Upper lobe of left lung (tissue), 6 donors: ENCODE measurements at regions not wholly inside any gene's neighbourhood (a gene's known extent, or its start where the extent isn't known, plus 50 kb on each side); places are given as distances from the start of the nearest gene placed in this dataset.

Source experiments
- ATAC-seq, 2 donors: fragments of 200-7000 bp; cut with Tn5 transposase; one replicate each; pipeline ENCODE4 v1.9.1; 2022; ENCODE audit warnings: mild to moderate bottlenecking in 2 of 2, moderate library complexity in 2 of 2; ENCODE audit not compliant: low FRiP score in 2 of 2
- DNase-seq, 2 donors: peaks; one replicate each; pipeline ENCODE4 v3.0.0-alpha.2; 2019 to 2020
- H3K27ac ChIP-seq, 4 donors: fragments of 200-600 bp; sonication (generic); one replicate each; pipeline ENCODE4 v1.5.1; 2016 to 2019
- H3K27me3 ChIP-seq, 4 donors: fragments of 200-600 bp; sonication (generic); one replicate each; pipeline ENCODE4 v1.5.1; 2017 to 2019
- H3K36me3 ChIP-seq, 4 donors: fragments of 200-600 bp; sonication (generic); one replicate each; pipeline ENCODE4 v1.5.1; 2016 to 2019
- H3K4me1 ChIP-seq, 4 donors: fragments of 200-600 bp; sonication (generic); one replicate each; pipeline ENCODE4 v1.5.1; 2018 to 2019
- H3K4me3 ChIP-seq, 4 donors: fragments of 200-600 bp; sonication (generic); one replicate each; pipeline ENCODE4 v1.5.1; 2017 to 2019; ENCODE audit warnings: mild to moderate bottlenecking in 2 of 4, moderate library complexity in 1 of 4
- H3K9me3 ChIP-seq, 4 donors: fragments of 200-600 bp; sonication (generic); one replicate each; pipeline ENCODE4 v1.5.1; 2018 to 2019
- CTCF ChIP-seq, 6 experiments: fragments of 450-650 bp in 4 of 6; fragments of 200-600 bp in 2 of 6; sonication (generic) in 2 of 6; IDR thresholded peaks; one replicate each; pipeline ENCODE4 v1.5.1; 2016 to 2019; ENCODE audit warnings: antibody characterized with exemption in 6 of 6
- EP300 ChIP-seq, 4 donors: sonication (generic); formaldehyde crosslinking; IDR thresholded peaks; one replicate each; pipeline ENCODE4 v1.5.1; 2017; ENCODE audit warnings: antibody characterized with exemption in 4 of 4, control low read depth in 2 of 4
- POLR2A ChIP-seq, 4 donors: fragments of 450-650 bp; IDR thresholded peaks; one replicate each; pipeline ENCODE4 v1.5.1; 2016 to 2017; ENCODE audit warnings: antibody characterized with exemption in 4 of 4, mild to moderate bottlenecking in 2 of 4
- POLR2AphosphoS5 ChIP-seq, 2 donors: sonication (generic); formaldehyde crosslinking; IDR thresholded peaks; one replicate each; pipeline ENCODE4 v1.5.1; 2017; ENCODE audit warnings: antibody characterized with exemption in 2 of 2
- WGBS, 2 donors: methylation state at CpG; one replicate each; pipeline ENCODE4 v1.1.5; 2017 to 2018; 5-methylcytosine and 5-hydroxymethylcytosine counted together
- donor health status: DM: no; HTN: no; CAD: no; lungs with moderate emphysema.
- donor health status: DM: no; HTN: yes; CAD: no; lungs with severe emphysema.

- peaks cover 0 to 4% (median 1%) of the 10 kb centered on the region in 4 donors for H3K4me1 ChIP-seq
- H3K27ac ChIP-seq: no peak overlapping the region
- H3K4me3 ChIP-seq: no peak overlapping the region
- ATAC-seq (no peak), DNase-seq (no peak)
- H3K36me3 ChIP-seq: no peaks in the 10 kb centered on the region
- 84 to 87% methylated on average over 4 of the region's 4 CpGs for WGBS, 2 donors
- no peaks in the 10 kb centered on the region for H3K9me3 ChIP-seq
- no peaks in the 10 kb centered on the region for H3K27me3 ChIP-seq
- TF ChIP-seq CTCF (IDR thresholded peaks at IDR 0.05) (no peak), POLR2AphosphoS5 (IDR thresholded peaks at IDR 0.05) (no peak), EP300 (IDR thresholded peaks at IDR 0.05) (no peak), POLR2A (IDR thresholded peaks at IDR 0.05) (no peak)
These were observed 100.4 kb upstream of the BACH2 start for GRCh38 chr6:90397047-90397446.

- DNase-seq (peak in 1 of 2 donors; percentile 53), ATAC-seq (peak; percentile 74 to 91)
These were observed 96.7 kb upstream of the BACH2 start for GRCh38 chr6:90393232-90393884.

GRCh38 chr6:90390379-90390778 lies 93.7 kb upstream of the BACH2 start:
- TF ChIP-seq CTCF (IDR thresholded peaks at IDR 0.05) (no peak), EP300 (IDR thresholded peaks at IDR 0.05) (no peak), POLR2AphosphoS5 (IDR thresholded peaks at IDR 0.05) (no peak), POLR2A (IDR thresholded peaks at IDR 0.05) (no peak)
- peaks cover 0 to 4% (median 0%) of the 10 kb centered on the region in 4 donors for H3K4me1 ChIP-seq
- H3K27ac ChIP-seq: no peak overlapping the region
- H3K27me3 ChIP-seq: no peaks in the 10 kb centered on the region
- no peaks in the 10 kb centered on the region for H3K36me3 ChIP-seq
- no peak overlapping the region for H3K4me3 ChIP-seq
- H3K9me3 ChIP-seq: no peaks in the 10 kb centered on the region
- DNase-seq: no peak
- no peak for ATAC-seq

More at GRCh38 chr6:90393232-90393884, 96.7 kb upstream of the BACH2 start:
- Histone ChIP-seq H3K4me1 (peaks cover 0 to 4% (median 0%) of the 10 kb centered on the region in 4 donors), H3K4me3 (no peak overlapping the region), H3K27me3 (no peaks in the 10 kb centered on the region), H3K36me3 (no peaks in the 10 kb centered on the region), H3K9me3 (no peaks in the 10 kb centered on the region), H3K27ac (no peak overlapping the region)
- 26 to 33% methylated on average over 7 of the region's 7 CpGs for WGBS, 2 donors
- no peak for TF ChIP-seq POLR2A (IDR thresholded peaks at IDR 0.05)
- no peak for TF ChIP-seq POLR2AphosphoS5 (IDR thresholded peaks at IDR 0.05)
- TF ChIP-seq EP300 (IDR thresholded peaks at IDR 0.05): no peak
- TF ChIP-seq CTCF (IDR thresholded peaks at IDR 0.05): peak; percentile 39 to 74 (median 60)

GRCh38 chr6:90388395-90388794 lies 91.8 kb upstream of the BACH2 start:
- Histone ChIP-seq H3K4me1 (peaks cover 0 to 3% (median 0%) of the 10 kb centered on the region in 4 donors), H3K4me3 (no peak overlapping the region), H3K27me3 (no peaks in the 10 kb centered on the region), H3K27ac (no peak overlapping the region), H3K9me3 (no peaks in the 10 kb centered on the region), H3K36me3 (no peaks in the 10 kb centered on the region)
- 75 to 77% methylated on average over 5 of the region's 5 CpGs for WGBS, 2 donors
- TF ChIP-seq POLR2AphosphoS5 (IDR thresholded peaks at IDR 0.05) (no peak), EP300 (IDR thresholded peaks at IDR 0.05) (no peak), CTCF (IDR thresholded peaks at IDR 0.05) (no peak), POLR2A (IDR thresholded peaks at IDR 0.05) (no peak)
- ATAC-seq (no peak), DNase-seq (no peak)

GRCh38 chr6:90387826-90388225 lies 91.2 kb upstream of the BACH2 start:
- TF ChIP-seq EP300 (IDR thresholded peaks at IDR 0.05): no peak
- TF ChIP-seq POLR2AphosphoS5 (IDR thresholded peaks at IDR 0.05): no peak
- no peak for TF ChIP-seq CTCF (IDR thresholded peaks at IDR 0.05)
- no peak for TF ChIP-seq POLR2A (IDR thresholded peaks at IDR 0.05)
- 59 to 88% methylated on average over 1 of the region's 1 CpG for WGBS, 2 donors
- H3K27me3 ChIP-seq: no peaks in the 10 kb centered on the region
- ATAC-seq: no peak
- no peaks in the 10 kb centered on the region for H3K36me3 ChIP-seq
- no peak for DNase-seq
- no peaks in the 10 kb centered on the region for H3K4me1 ChIP-seq
- H3K4me3 ChIP-seq: no peak overlapping the region
- no peaks in the 10 kb centered on the region for H3K9me3 ChIP-seq
- H3K27ac ChIP-seq: no peak overlapping the region
